NCI-H146 treated with DMSO at 0.1 percent for 48 hours (cell line): ENCODE measurements at regions not wholly inside any gene's neighbourhood (a gene's known extent, or its start where the extent isn't known, plus 50 kb on each side); places are given as distances from the start of the nearest gene placed in this dataset.
"Not testable (repeated sequence)": the region's sequence is repeated elsewhere in the genome, so short reads cannot be mapped to it uniquely, and the experiment has no call there.

Source experiments
- DNase-seq: peaks from one replicate; lab custom pipeline; 2025; ENCODE audit not compliant: unreplicated experiment; lab: John Stamatoyannopoulos, UW

DNA sequence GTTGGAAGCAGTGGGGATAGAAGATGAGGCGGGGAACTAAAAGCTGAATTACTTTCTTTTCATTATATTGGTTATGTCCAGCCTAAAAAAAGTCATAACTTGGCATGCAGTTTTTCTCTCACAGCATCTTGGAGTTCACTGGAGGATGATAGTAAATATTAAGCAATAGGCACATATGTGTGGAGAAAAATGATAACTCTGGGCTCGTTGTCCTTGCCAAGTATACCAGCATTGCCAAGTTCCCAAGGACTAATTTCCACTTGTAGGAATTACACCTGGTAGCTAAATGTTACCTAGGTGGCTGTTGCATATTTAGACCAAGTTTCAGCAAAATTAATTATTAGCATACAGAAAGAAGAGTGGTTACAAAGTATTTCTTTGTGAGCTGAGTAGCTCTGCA lies 1007.6 kb downstream of the ANKRD7 start:
- no peak for DNase-seq

DNA sequence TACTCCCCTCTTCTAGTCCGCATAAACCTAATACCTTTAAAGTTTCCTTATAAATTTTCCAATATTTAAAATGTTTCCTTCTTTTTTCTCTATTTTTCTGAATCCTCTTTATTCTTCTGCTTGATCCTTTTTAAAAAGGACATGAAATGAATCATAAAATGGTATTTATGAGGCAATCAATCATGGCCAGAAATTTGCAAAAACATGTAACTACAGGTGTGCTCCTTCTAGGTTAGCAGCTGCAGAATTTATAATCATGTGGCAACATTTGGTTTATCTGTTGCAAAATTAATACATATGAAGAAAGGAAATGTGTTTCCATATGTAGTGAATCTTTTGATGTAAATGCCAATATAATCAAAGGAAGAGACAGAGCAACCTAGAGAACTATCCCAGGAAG lies 1008.5 kb downstream of the ANKRD7 start:
- no peak for DNase-seq

DNA sequence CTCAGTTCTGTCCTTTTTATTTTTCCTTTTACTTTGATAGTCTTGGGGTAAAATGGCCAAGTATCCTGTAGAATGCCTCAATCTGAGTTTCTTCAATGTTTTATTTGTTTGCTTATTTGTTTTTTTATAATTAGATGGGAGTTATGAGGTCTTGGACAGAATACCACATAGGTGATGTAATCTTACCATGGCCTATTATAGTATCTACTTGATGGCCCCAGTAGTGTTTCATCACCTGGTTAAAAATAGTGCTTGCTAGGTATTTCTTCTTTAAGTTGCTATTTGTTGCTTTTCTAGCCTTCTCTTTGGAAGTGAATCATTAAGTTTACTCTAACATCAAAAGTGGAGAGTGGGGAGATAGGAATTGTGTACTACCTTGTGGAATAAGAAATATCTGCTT lies 1020.0 kb upstream of the KCND2 start:
- DNase-seq, result no peak

DNA sequence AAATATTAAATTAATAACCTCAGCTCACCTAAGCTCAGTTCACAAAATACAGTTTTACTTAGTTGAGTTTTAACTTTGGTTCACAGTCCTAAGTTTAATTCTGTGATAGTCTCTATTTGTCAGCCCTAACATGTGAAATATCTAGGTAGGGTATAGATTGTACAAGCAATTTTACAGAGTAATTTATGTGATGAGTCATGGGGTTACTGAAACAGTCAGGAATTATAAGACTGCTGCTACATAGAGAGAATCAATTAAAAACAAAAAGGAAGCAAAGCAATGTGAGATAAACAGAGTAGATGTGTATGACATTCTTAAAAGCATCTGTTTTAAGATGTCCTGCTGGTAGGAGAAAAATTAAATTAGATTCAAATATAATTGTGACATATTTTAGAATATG lies 1018.2 kb upstream of the KCND2 start:
- DNase-seq, result no peak

DNA sequence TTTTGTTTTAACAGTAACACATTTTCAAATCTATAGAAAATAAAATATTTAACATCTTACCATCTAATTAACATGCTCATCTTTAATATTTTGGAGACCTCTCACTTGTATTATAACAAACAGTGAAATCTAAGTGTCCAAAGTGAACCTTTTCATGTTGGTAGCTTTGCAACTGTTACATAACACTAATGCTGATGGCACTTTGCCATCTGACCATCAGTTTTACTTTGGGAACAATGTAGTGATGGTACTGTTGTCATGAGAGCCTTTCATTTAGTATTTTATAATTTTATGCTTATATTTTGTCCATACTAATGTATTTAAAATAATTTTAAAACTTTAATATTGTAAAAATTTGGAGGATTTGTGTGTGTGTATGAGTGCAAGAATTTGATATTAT lies 1017.0 kb upstream of the KCND2 start:
- no peak for DNase-seq

DNA sequence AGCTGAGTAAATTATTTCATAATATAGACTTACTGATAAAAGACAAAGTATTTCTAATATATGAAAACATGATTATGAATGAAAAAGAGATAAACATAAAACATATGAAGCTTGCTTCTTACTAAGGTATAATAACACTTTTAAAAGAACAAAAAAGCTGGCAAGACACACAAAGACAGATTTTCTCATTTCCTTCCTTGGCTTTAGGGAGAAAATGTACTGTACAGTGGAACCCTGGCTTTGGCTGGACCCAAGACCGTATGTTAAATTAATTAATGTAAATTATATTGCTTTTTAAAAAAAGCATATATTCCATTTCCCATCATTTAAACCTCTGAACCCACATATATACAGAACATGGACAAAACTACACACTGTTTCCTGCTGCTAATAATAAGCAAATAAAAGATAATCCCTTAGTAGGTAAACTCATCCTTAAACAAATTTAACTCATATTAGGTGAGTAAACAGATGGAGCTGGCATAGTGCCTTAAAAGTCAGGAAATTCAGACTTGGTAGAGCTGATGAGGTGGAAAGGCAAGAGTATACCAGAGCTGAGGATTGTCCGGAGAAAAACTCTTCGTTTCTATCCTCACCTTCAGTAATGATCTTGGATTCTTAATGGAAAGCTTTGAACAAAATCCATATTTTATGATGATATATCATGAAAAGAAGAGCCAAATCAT lies 1016.4 kb upstream of the KCND2 start:
- no peak for DNase-seq

DNA sequence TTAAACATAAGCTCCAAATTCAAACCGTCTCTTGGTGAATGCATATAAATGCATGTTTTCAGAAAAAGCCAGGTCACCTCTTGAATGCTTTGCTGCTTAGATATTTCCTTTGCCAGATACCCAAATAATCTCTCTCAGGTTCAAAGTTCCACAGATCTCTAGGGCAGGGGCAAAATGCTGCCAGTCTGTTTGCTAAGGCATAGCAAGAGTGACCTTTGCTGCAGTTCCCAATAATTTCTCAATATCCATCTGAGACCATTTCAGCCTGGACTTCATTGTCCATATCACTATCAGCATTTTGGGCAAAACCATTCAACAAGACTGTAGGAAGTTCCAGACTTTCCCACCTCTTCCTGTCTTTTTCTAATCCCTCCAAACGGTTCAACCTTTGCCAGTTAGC lies 1006.2 kb upstream of the KCND2 start:
- DNase-seq, result not testable (repeated sequence)

DNA sequence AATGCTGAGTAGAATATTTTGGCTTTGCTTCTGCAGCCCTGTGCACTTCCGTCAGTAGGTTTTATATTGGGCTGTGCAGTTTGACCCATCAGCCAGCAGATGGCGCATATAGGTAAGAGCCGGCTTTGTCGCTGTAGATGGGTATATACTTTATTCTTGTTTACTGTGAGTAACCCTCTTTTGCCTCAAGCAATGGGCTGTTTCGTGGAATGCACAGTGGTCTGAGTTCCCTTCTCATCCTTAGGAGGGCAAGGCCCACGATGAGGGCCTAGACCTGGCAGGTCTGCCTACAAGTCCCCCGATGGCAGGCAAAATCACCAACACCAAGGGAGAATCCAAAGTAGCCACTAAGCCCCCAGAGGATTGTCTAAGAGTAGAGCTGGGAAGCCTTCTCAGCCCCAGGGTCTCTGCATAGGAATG lies 1002.9 kb upstream of the KCND2 start:
- peak; percentile 46 for DNase-seq

DNA sequence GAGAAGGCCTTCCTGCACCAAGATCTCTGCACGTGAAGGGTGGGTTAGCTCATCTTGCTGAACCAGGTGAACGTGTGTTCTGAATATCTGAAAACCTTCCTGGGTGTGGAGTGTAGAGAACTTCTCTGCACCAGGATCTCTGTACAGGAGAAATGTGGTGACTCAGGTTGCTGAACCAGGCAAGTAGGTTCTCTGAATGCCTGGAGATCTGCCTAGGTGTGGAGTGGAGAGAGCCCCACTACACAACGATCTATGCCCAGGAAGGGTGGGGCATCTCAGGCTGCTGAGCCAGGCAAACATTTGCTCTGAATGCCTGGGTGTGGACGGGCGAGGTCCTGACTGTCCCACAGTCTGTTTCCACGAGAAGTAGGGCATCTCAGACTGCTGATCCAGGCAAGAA lies 1002.3 kb upstream of the KCND2 start:
- no peak for DNase-seq

DNA sequence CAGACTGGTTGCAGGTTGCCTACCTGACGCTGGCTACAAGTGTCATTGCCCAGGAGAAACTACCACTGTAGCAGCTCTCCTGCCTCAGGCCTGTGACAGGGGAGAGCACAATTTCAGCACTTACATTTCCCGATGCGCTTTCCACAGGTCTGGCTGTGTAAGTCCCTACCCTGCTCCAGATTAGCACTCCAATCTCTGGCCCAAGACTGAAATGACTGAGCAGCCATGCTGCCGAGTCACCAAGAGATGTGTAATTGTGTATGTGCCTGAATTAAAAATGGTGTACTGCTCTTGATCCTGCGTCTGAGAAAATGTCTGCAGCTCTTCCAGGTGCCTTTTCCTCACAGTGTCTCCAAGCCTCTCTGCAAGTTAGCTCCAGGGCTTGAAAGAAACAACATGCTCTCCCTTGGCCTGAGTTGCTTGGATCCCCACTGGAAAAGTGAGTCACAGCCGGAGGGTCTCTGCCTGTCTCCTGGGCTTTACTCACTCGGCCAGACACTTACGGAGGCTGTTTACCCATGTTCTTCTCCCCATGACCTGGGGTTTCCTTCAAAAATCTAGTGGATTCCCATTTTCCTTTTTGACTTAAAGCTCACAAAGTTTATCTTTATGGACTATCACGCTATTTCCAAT lies 1001.7 kb upstream of the KCND2 start:
- DNase-seq, result no peak

DNA sequence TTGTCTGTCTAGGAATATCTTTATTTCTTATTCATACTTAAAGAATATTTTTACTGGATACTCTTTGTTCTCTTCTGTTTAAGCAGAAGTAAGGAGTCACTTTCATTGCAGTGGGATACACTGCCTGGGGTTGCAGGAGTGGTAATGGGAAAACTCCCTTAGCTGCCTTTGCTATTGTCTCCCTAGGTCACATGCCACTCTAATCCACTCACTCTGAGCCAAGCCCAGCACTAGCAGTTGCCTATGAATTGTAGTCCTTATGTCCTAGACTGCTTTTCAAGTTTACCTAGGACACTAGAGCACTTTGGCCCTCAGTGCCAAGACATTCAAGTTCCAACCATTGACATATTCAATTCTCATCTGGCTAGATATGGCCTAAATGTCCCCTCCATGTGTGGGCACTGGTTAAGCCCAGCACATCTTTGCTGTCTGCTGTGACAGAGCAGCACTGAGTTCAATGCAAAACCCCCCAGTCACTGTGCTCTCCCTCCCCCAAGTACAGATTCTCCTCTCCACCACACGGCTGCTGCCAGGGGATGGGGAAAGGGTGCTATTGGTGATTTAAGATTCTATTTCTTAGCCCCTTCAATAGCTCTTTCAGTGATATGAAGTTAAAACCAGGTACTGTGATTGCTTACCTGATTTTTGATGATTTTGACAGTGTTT lies 991.7 kb upstream of the KCND2 start:
- DNase-seq, result no peak

DNA sequence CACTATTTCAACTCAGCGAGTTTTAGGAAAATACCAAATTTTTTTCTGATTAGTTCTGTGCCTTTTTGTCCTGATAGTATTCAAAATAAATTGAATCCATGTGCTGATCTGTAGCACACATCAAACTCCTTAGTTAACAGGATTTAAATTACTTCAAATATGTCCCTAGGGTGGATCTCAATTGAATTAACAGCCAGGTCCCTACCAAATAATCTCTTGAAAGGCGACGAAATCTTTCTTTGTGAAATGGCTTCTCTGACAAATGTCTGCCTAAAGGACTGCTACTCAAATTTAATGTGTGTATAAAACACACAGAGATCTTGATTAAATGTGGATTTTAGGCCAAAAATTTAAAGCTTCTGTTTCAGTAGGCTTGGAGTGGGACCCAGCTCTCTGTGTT lies 989.6 kb upstream of the KCND2 start:
- no peak for DNase-seq

DNA sequence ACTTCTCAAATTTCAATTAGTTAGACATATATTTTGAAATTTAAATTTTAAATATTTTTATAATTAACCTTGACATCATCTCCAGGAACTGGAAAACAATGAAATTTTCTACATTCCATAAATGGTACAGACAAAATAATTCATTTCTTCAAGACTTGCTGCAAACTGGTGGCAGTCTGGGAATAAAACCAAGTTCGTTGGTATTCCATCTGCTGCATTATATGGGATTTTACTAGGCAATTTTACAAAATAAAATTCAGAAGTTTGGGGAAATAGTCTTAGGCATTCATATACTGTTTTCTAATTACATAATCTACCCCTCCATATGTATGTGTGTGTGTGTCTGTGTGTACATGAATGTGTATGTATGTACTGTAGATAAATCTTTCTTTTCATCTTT lies 984.6 kb upstream of the KCND2 start:
- no peak for DNase-seq

DNA sequence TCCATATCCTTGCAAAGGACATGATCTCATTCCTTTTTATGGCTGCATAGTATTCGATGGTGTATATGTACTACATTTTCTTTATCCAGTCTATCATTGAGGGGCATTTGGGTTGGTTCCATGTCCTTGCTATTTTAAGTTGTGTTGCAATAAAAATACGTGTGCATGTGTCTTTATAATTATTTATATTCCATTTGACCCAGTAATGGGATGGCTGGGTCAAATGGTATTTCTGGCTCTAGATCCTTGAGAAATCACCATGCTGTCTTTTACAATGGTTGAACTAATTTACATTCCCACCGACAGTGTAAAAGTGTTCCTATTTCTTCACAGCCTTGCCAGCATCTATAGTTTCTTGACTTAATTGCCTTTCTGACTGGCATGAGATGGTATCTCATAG lies 972.6 kb upstream of the KCND2 start:
- DNase-seq, result not testable (repeated sequence)

DNA sequence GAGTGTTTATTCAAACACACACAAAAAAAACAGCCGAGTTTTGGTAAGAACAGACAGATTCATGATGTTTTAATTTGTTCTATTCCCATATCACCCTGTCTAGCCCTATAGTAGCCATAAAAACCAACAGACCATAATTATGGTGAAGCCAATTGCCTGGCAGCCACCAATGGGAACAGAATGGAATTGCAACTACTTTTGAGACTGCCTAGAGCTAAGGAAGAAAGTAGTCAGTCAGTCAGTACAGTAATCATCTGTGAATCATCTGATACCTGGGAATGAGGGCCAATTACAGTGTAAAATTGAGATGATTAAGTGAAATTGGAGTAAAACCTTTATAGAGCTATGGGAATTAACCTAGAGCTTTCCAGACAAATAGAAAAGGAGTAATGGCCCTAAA lies 952.7 kb upstream of the KCND2 start:
- no peak for DNase-seq

DNA sequence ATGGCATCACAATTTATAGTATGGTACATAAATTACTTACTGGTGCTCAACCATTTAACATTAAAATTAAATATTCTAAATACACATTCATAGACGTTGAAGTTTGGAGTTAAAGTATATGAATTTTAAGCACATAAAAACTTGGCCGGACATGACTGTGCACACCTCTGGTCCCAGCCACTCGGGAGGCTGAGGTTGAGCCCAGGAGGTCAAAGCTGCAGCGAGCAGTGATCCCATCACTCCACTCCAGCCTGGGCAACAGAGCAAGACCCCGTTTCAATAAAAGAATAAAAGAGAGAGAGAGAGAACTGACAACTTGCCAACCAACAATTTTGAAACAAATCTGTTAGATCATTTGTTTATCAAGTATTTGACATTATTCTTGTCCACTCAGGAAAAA lies 943.3 kb upstream of the KCND2 start:
- no peak for DNase-seq

DNA sequence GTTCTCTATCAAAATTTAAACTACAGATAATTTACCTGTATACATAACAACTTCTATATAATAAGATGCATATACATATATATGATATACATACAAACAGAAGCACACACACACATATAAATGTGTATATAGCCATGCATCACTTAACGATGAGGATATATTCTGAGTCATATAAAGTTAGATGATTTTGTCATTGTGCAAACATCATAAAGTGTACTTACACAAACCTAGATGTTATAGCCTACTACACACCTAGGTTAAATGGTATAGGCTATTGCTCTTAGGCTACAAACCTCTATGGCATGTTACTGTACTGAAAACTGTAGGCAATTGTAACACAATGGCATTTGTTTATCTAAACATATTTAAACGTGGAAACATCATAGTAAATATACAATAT lies 937.6 kb upstream of the KCND2 start:
- DNase-seq, result no peak

DNA sequence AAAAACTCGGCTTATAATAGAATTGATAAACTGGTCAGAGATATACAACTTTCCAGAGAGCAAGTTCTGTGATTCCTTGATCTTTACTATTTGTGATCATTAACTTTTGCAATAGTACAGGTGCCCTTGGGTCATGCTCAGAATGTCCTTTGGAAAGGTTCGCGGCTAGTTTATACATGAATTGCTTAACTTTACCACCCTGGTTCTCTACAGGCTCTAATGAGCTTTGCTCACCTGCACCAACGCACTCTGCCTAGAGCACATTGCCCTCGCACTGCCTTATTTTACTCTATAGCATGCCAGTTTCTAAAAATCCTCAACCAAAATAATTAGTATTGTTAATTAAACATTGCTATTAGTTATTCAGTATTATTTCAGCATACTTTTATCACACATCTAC lies 931.2 kb upstream of the KCND2 start:
- no peak for DNase-seq

DNA sequence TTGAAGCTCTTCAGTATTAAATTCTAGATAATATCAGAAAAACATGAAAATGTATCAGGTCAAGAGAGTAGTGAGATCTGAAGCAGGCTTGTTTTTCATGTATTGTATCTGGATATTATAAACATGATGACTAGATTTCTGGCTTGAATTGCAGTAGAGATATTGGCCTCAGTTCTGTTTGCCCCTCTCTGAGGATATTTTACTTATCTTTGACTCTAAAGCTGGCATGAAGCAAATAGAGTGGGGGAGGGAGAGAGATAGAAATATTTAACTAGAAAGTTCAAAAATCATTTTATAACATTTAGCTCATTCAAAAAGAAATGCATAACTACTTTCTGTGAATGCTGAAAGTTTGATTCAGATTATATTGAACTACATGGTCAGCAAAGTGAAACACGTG lies 929.7 kb upstream of the KCND2 start:
- no peak for DNase-seq

DNA sequence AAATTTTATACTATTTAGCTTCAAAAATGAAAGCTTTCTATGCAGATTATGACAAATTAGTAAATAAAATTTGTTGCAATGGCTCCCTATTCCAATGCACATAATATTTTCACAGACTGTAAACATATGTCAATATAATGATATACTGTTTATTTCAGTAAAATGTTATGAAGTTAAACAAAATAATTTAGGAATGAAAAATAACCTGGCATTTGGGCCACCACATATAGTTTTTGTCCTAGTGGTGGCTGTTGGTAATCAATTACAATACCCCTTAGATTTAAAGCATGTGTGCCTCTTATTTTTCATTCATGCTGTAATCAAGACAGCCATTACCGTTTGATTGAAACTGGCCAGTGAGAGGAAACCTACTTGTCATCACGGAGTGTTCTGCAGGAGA lies 928.5 kb upstream of the KCND2 start:
- no peak for DNase-seq

DNA sequence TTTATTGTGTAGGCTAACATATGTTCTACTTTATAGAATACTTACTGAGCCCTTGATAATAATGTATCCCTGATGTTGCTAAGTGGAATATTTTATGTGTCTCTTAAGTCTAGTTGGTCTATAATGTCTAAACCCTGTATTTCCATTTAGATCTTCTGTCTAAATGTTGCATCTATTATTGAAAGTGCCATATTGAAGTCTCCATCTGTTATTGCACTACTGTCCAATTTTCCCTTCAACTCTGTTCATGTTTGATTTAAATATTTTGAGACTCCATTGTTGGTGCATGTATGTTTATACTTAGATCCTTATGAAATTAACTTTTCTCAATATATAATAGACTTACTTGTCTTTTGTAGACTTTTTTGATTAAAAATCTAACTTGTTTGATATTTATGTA lies 924.5 kb upstream of the KCND2 start:
- DNase-seq, result no peak

DNA sequence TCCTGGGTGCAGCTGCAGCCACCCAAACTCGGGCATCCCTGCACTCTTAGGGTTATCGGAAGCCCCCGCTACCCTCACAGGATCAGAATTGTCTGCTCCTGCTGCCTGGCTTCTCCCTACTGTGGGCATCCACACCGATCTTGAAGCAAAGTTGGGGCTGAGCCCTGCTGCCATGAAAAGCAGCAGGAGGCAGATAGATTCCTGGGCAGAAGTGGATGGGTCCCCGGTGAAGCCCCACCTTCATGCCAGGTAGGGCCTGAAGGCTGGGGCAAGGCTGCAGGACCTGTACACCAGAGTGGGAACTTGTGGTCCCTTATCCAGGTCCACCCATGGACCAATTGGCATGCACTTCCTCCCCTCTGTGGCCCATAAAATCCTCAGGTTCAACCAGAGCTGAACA lies 922.6 kb upstream of the KCND2 start:
- DNase-seq, result no peak

DNA sequence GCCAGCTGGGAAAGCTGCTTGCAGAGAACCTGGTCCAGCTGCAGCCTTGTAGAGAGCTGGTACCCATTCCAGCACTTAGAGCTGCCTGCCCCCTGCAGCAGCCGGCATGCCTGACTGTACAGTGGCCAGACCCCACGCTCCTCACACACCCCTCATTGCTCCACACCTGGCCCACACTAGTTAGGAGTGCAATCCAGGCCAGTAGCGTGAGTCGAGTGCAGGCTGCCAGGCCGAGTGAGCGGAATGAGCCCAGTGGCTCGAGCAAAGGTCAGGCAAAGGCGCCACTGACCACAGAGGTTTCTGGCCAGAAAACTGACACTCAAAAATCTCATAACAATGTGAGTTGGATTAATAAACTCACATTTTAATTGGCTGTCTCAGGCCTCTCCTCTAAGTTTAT lies 921.7 kb upstream of the KCND2 start:
- DNase-seq, result no peak
